Psoas muscle (tissue), 7 donors: ENCODE measurements at regions not wholly inside any gene's neighbourhood (a gene's known extent, or its start where the extent isn't known, plus 50 kb on each side); places are given as distances from the start of the nearest gene placed in this dataset.
A peak's percentile ranks its signal among the peaks of the same experiment; 100 is the strongest.
"Not testable (repeated sequence)": the region's sequence is repeated elsewhere in the genome, so short reads cannot be mapped to it uniquely, and the experiment has no call there.

Source experiments
- ATAC-seq, 4 donors: fragments of 200-7000 bp; cut with Tn5 transposase; one replicate each; pipeline ENCODE4 v1.9.1; 2020; ENCODE audit warnings: moderate library complexity in 3 of 4, mild to moderate bottlenecking in 2 of 4
- DNase-seq, 2 donors: peaks; one replicate each; pipeline ENCODE4 v3.0.0-alpha.2; 2020
- H3K27ac ChIP-seq: fragments of 200-600 bp; one replicate; pipeline ENCODE4 v1.8.0; 2022
- H3K27me3 ChIP-seq, 3 donors: fragments of 200-600 bp in 1 of 3; one replicate each; pipeline versions ENCODE4 v1.6.1 to v1.8.0; 2013 to 2022; ENCODE audit warnings: low read length in 2 of 3, mild to moderate bottlenecking in 2 of 3, moderate library complexity in 1 of 3; ENCODE audit not compliant: insufficient read depth in 3 of 3
- H3K36me3 ChIP-seq, 2 donors: fragments of 200-600 bp in 1 of 2; one replicate each; pipeline versions ENCODE4 v1.6.1 to v1.8.0; 2013 to 2022; ENCODE audit warnings: low read depth in 1 of 2, mild to moderate bottlenecking in 1 of 2, moderate library complexity in 1 of 2; ENCODE audit not compliant: insufficient read depth in 1 of 2
- H3K4me1 ChIP-seq: fragments of 200-600 bp; one replicate; pipeline ENCODE4 v1.8.0; 2022
- H3K4me3 ChIP-seq: fragments of 200-600 bp; one replicate; pipeline ENCODE4 v1.8.0; 2022; ENCODE audit warnings: mild to moderate bottlenecking
- H3K9me3 ChIP-seq: fragments of 200-600 bp; one replicate; pipeline ENCODE4 v1.8.0; 2022
- WGBS, 3 donors: extraction: QIAGEN DNeasy Blood & Tissue Kit; methylation state at CpG; one replicate each; pipeline versions ENCODE4 v1.1.6 to v1.1.7; 2013; 5-methylcytosine and 5-hydroxymethylcytosine counted together
- intact Hi-C, 2 donors: fragments of 100-400 bp; cut with DNase I; formaldehyde crosslinking; loops; one replicate each; pipeline versions ENCODE4 v1.11.0 to v1.14.2; 2022
- TF ChIP-seq, protein P1 (sequence below): fragments of 200-600 bp; IDR thresholded peaks from one replicate; pipeline ENCODE4 v1.8.0; 2022; ENCODE audit warnings: antibody characterized with exemption
- donor health status: healthy with polysubstance abuse.
- donor health status: DM: no; HTN: no; CAD: no; lungs with moderate emphysema.
- donor health status: Bipolar disorder and iron deficiency.
- donor health status: healthy.
- donor health status: DM: yes; HTN: yes; CAD: no.
- donor health status: DM: no; HTN: no; CAD: no.
- donor health status: DM: yes; HTN: yes; CAD: no.

DNA sequence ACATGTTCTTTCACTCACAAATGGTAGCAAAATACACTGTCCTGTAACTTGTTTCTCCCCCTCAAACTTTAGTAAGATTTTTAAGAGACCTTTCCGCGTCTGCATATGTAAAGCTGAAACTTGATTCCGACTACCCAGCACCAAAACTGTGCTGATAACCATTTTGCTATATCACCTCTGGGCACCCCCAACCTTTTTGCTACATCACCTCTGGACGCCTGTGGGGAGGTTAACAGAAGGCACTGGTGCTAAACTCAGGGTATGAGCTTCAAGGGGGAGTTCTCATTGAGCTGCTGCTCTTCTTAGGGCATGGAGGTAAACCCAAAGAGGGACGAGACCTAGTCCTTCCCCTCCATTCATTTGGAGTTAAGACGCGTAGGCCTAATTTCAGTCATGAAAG is 67.6 kb upstream of the NFE2L3 start:
- 87 to 94% (median 89%) methylated on average over 7 of the region's 7 CpGs for WGBS, 3 donors
- intact Hi-C loops = loop anchor here in 1 of 2 donors (10.0 kb wide), 1 partner anchor 420 kb away; no protein-coding TSS in a partner anchor
- no peaks in the 10 kb centered on the region for H3K36me3 ChIP-seq
- H3K9me3 ChIP-seq = no peaks in the 10 kb centered on the region
- TF ChIP-seq, protein P1, sequence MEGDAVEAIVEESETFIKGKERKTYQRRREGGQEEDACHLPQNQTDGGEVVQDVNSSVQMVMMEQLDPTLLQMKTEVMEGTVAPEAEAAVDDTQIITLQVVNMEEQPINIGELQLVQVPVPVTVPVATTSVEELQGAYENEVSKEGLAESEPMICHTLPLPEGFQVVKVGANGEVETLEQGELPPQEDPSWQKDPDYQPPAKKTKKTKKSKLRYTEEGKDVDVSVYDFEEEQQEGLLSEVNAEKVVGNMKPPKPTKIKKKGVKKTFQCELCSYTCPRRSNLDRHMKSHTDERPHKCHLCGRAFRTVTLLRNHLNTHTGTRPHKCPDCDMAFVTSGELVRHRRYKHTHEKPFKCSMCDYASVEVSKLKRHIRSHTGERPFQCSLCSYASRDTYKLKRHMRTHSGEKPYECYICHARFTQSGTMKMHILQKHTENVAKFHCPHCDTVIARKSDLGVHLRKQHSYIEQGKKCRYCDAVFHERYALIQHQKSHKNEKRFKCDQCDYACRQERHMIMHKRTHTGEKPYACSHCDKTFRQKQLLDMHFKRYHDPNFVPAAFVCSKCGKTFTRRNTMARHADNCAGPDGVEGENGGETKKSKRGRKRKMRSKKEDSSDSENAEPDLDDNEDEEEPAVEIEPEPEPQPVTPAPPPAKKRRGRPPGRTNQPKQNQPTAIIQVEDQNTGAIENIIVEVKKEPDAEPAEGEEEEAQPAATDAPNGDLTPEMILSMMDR = no peak
- H3K27ac ChIP-seq = no peak overlapping the region
- ATAC-seq (no peak), DNase-seq (no peak)
- H3K27me3 ChIP-seq = peaks cover 0 to 10% (median 0%) of the 10 kb centered on the region in 3 donors
- no peak overlapping the region for H3K4me3 ChIP-seq
- H3K4me1 ChIP-seq = no peaks in the 10 kb centered on the region

DNA sequence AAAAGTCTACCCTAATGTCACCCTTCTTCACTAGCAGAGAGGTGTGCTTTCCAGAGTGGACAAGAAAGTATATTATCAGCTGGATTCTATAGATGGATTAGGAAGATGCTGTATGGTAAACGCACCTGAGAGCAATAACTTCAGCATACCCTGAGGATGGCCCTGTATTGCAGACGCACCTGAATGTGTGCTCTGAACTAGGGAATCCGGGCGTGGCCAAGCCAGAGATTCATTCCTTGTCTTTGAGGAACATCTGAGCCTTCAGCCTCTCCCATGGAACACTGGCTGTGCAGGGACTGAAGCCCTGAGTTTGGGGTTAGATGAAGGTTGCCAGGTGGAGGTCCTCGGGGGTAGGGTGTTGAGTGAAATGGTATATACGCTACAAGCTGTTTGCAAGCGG is 66.2 kb upstream of the NFE2L3 start:
- no peaks in the 10 kb centered on the region for H3K36me3 ChIP-seq
- no peaks in the 10 kb centered on the region for H3K4me1 ChIP-seq
- no peaks in the 10 kb centered on the region for H3K27me3 ChIP-seq
- H3K4me3 ChIP-seq = no peak overlapping the region
- DNase-seq (no peak), ATAC-seq (no peak)
- H3K9me3 ChIP-seq = no peaks in the 10 kb centered on the region
- TF ChIP-seq, protein P1 = no peak
- no peak overlapping the region for H3K27ac ChIP-seq
- intact Hi-C loops = loop anchor here in 1 of 2 donors (5.0 to 10.0 kb wide), 2 partner anchors 419 to 1077 kb away; no protein-coding TSS in a partner anchor
- 76 to 88% (median 87%) methylated on average over 7 of the region's 7 CpGs for WGBS, 3 donors

DNA sequence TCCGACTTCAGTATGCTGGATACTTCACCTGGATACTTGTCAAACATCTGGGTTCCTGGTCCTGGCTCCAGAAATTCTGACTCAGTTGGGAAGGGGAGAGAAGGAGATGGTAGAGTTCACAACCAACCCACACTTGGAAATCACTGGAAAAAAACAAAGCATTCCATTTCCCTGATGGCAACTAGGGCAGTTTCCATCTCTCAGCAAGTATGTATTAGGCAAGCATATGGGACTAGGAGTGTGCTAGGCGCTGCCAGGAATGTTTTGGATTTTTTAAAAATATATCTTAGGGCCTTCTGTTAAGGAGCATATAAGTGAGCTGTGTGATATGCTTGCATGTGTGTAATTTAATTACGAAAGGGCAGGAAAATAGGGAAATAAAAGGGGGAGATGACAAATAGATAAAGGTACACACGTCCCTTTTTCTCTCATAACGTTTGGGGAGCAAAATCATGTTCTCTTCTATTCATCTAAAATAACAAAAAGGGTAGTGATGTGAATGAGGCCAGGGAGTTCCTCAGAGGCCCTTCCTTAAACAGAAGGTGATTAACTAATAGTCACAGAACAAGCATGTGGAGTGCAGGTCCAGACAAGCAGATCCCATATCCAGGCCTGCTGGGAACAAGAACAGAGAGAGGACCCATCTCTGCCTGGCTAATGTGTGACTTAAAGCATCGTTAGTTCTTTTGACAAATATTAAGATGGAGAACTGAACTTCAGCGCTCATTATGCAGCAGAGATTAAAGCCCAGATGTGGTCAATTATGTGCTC is 64.5 kb upstream of the NFE2L3 start:
- TF ChIP-seq, protein P1 = no peak
- DNase-seq = no peak
- 81 to 88% (median 87%) methylated on average over 7 of the region's 7 CpGs for WGBS, 3 donors
- no peaks in the 10 kb centered on the region for H3K36me3 ChIP-seq
- no peaks in the 10 kb centered on the region for H3K4me1 ChIP-seq
- intact Hi-C loops = loop anchor here in 1 of 2 donors (5.0 to 10.0 kb wide), 2 partner anchors 417 to 1075 kb away; no protein-coding TSS in a partner anchor
- H3K27me3 ChIP-seq = no peaks in the 10 kb centered on the region
- ATAC-seq = no peak
- no peaks in the 10 kb centered on the region for H3K9me3 ChIP-seq
- H3K4me3 ChIP-seq = no peak overlapping the region
- no peak overlapping the region for H3K27ac ChIP-seq

DNA sequence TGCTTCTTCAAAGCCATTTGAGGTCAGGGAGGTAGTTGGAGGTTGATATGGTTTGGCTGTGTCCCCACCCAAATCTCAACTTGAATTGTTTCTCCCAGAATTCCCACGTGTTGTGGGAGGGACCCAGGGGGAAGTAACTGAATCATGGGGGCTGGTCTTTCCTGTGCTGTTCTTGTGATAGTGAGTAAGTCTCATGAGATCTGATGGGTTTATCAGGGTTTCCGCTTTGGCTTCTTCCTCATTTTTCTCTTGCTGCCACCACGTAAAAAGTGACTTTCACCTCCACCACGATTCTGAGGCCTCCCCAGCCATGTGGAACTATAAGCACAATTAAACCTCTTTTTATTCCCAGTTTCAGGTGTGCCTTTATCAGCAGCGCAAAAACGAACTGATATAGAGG is 62.5 kb upstream of the NFE2L3 start:
- not testable (repeated sequence) for ATAC-seq
- intact Hi-C loops = loop anchor here in 1 of 2 donors (5.0 to 10.0 kb wide), 2 partner anchors 415 to 1073 kb away; no protein-coding TSS in a partner anchor
- 76 to 78% (median 76%) methylated on average over 6 of the region's 6 CpGs for WGBS, 3 donors

DNA sequence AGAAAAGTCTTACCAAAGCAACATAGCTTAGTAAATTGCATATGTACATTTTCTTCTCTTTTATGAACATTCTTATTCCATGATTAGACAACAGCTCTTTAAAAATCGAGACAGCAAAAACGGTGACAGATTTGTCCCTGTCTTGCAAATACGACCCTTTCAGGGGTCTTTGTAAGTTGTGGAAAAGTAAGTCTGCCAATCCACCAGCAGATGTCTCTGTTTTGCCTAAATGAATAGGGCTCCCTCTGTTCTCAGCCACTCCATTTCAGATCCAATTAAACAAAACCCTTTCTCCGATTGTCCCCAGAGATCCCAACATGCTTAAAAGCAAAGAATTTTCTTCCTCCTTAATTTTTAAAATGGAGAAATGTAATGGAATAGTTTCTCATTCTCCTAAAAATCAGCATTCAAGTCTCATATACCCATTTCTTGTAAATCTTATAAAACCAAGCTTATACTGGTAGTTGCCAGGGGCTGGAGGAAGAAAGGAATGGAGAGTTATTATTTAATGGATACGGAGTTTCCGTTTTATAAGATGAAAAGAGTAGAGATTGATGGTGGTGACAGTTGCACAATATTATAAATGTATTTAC is 61.0 kb upstream of the NFE2L3 start:
- Histone ChIP-seq H3K36me3 (no peaks in the 10 kb centered on the region), H3K9me3 (no peaks in the 10 kb centered on the region), H3K4me3 (no peak overlapping the region), H3K4me1 (no peaks in the 10 kb centered on the region), H3K27ac (no peak overlapping the region), H3K27me3 (no peaks in the 10 kb centered on the region)
- DNase-seq = no peak
- intact Hi-C loops = loop anchor here (1.0 to 5.0 kb wide), 3 partner anchors 274 to 566 kb away; no protein-coding TSS in a partner anchor
- 7 to 13% (median 13%) methylated on average over 6 of the region's 6 CpGs for WGBS, 3 donors
- ATAC-seq = peak in 2 of 4 donors; percentile 57 to 82
- TF ChIP-seq, protein P1 = peak; percentile 73

More for the DNA sequence above, 62.5 kb upstream of the NFE2L3 start:
- H3K4me1 ChIP-seq, H3K27ac ChIP-seq, DNase-seq, H3K4me3 ChIP-seq, H3K36me3 ChIP-seq, H3K9me3 ChIP-seq, H3K27me3 ChIP-seq: not testable (repeated sequence)
